ENCODE measurements at regions not wholly inside any gene's neighbourhood (a gene's known extent, or its start where the extent isn't known, plus 50 kb on each side); places are given as distances from the start of the nearest gene placed in this dataset.
"Not testable (repeated sequence)": the region's sequence is repeated elsewhere in the genome, so short reads cannot be mapped to it uniquely, and the experiment has no call there.

- Histone ChIP-seq H3K9ac (ENCODE audit: low read depth, low read length) (no peak overlapping the region), H3K4me1 (ENCODE audit: control insufficient read depth, insufficient read depth, low read length) (no peaks in the 10 kb centered on the region), H3K36me3 (ENCODE audit: control insufficient read depth, insufficient read depth, low read length) (no peaks in the 10 kb centered on the region), H3K27me3 (ENCODE audit: control insufficient read depth, insufficient read depth, low read length) (no peaks in the 10 kb centered on the region), H3K9me3 (ENCODE audit: control insufficient read depth, insufficient read depth, low read length) (no peaks in the 10 kb centered on the region), H3K4me3 (ENCODE audit: low read depth, low read length) (no peak overlapping the region), H3K27ac (ENCODE audit: low read depth, low read length) (no peak overlapping the region)
Observed at GRCh38 chr5:143525176-143525575, 121.7 kb upstream of the NR3C1 start.

- no peaks in the 10 kb centered on the region for H3K27me3 ChIP-seq (ENCODE audit: control insufficient read depth, insufficient read depth, low read length)
Observed at GRCh38 chr5:143524338-143524945, 121.0 kb upstream of the NR3C1 start.

GRCh38 chr5:143521846-143522400, 118.4 kb upstream of the NR3C1 start:
- H3K9me3 ChIP-seq (ENCODE audit: control insufficient read depth, insufficient read depth, low read length), result no peaks in the 10 kb centered on the region
- H3K27me3 ChIP-seq (ENCODE audit: control insufficient read depth, insufficient read depth, low read length), result no peaks in the 10 kb centered on the region
- H3K27ac ChIP-seq (ENCODE audit: low read depth, low read length), result no peak overlapping the region
- no peak overlapping the region for H3K4me3 ChIP-seq (ENCODE audit: low read depth, low read length)
- H3K4me1 ChIP-seq (ENCODE audit: control insufficient read depth, insufficient read depth, low read length), result no peaks in the 10 kb centered on the region
- no peak overlapping the region for H3K9ac ChIP-seq (ENCODE audit: low read depth, low read length)
- H3K36me3 ChIP-seq (ENCODE audit: control insufficient read depth, insufficient read depth, low read length), result no peaks in the 10 kb centered on the region

More at GRCh38 chr5:143524338-143524945, 121.0 kb upstream of the NR3C1 start:
- Histone ChIP-seq H3K27ac (ENCODE audit: low read depth, low read length) (no peak overlapping the region), H3K4me1 (ENCODE audit: control insufficient read depth, insufficient read depth, low read length) (no peaks in the 10 kb centered on the region), H3K4me3 (ENCODE audit: low read depth, low read length) (no peak overlapping the region), H3K9ac (ENCODE audit: low read depth, low read length) (no peak overlapping the region), H3K36me3 (ENCODE audit: control insufficient read depth, insufficient read depth, low read length) (no peaks in the 10 kb centered on the region), H3K9me3 (ENCODE audit: control insufficient read depth, insufficient read depth, low read length) (no peaks in the 10 kb centered on the region)

GRCh38 chr5:143521141-143521540, 117.7 kb upstream of the NR3C1 start:
- Histone ChIP-seq H3K36me3 (ENCODE audit: control insufficient read depth, insufficient read depth, low read length) (no peaks in the 10 kb centered on the region), H3K27ac (ENCODE audit: low read depth, low read length) (no peak overlapping the region), H3K9me3 (ENCODE audit: control insufficient read depth, insufficient read depth, low read length) (no peaks in the 10 kb centered on the region), H3K4me1 (ENCODE audit: control insufficient read depth, insufficient read depth, low read length) (no peaks in the 10 kb centered on the region), H3K27me3 (ENCODE audit: control insufficient read depth, insufficient read depth, low read length) (no peaks in the 10 kb centered on the region), H3K9ac (ENCODE audit: low read depth, low read length) (no peak overlapping the region), H3K4me3 (ENCODE audit: low read depth, low read length) (no peak overlapping the region)

GRCh38 chr5:143519215-143519614, 115.7 kb upstream of the NR3C1 start:
- not testable (repeated sequence) for H3K9me3 ChIP-seq (ENCODE audit: control insufficient read depth, insufficient read depth, low read length)

GRCh38 chr5:143517824-143518223, 114.3 kb upstream of the NR3C1 start:
- not testable (repeated sequence) for H3K27ac ChIP-seq (ENCODE audit: low read depth, low read length); H3K9me3 ChIP-seq (ENCODE audit: control insufficient read depth, insufficient read depth, low read length); H3K27me3 ChIP-seq (ENCODE audit: control insufficient read depth, insufficient read depth, low read length); H3K4me3 ChIP-seq (ENCODE audit: low read depth, low read length); H3K9ac ChIP-seq (ENCODE audit: low read depth, low read length); H3K36me3 ChIP-seq (ENCODE audit: control insufficient read depth, insufficient read depth, low read length); H3K4me1 ChIP-seq (ENCODE audit: control insufficient read depth, insufficient read depth, low read length)

More at GRCh38 chr5:143519215-143519614, 115.7 kb upstream of the NR3C1 start:
- H3K27me3 ChIP-seq (ENCODE audit: control insufficient read depth, insufficient read depth, low read length); H3K9ac ChIP-seq (ENCODE audit: low read depth, low read length); H3K36me3 ChIP-seq (ENCODE audit: control insufficient read depth, insufficient read depth, low read length); H3K4me3 ChIP-seq (ENCODE audit: low read depth, low read length); H3K27ac ChIP-seq (ENCODE audit: low read depth, low read length); H3K4me1 ChIP-seq (ENCODE audit: control insufficient read depth, insufficient read depth, low read length): not testable (repeated sequence)

- Histone ChIP-seq H3K4me3 (ENCODE audit: low read depth, low read length) (no peak overlapping the region), H3K27me3 (ENCODE audit: control insufficient read depth, insufficient read depth, low read length) (no peaks in the 10 kb centered on the region), H3K27ac (ENCODE audit: low read depth, low read length) (no peak overlapping the region), H3K9ac (ENCODE audit: low read depth, low read length) (no peak overlapping the region), H3K36me3 (ENCODE audit: control insufficient read depth, insufficient read depth, low read length) (no peaks in the 10 kb centered on the region), H3K4me1 (ENCODE audit: control insufficient read depth, insufficient read depth, low read length) (no peaks in the 10 kb centered on the region), H3K9me3 (ENCODE audit: control insufficient read depth, insufficient read depth, low read length) (no peaks in the 10 kb centered on the region)
Observed at GRCh38 chr5:143516249-143516648, 112.8 kb upstream of the NR3C1 start.

- Histone ChIP-seq H3K4me1 (ENCODE audit: control insufficient read depth, insufficient read depth, low read length) (no peaks in the 10 kb centered on the region), H3K27ac (ENCODE audit: low read depth, low read length) (no peak overlapping the region), H3K4me3 (ENCODE audit: low read depth, low read length) (no peak overlapping the region), H3K36me3 (ENCODE audit: control insufficient read depth, insufficient read depth, low read length) (no peaks in the 10 kb centered on the region), H3K9ac (ENCODE audit: low read depth, low read length) (no peak overlapping the region), H3K9me3 (ENCODE audit: control insufficient read depth, insufficient read depth, low read length) (no peaks in the 10 kb centered on the region), H3K27me3 (ENCODE audit: control insufficient read depth, insufficient read depth, low read length) (no peaks in the 10 kb centered on the region)
Observed at GRCh38 chr5:143515829-143516228, 112.3 kb upstream of the NR3C1 start.

GRCh38 chr5:143514616-143515335, 111.3 kb upstream of the NR3C1 start:
- Histone ChIP-seq H3K4me1 (ENCODE audit: control insufficient read depth, insufficient read depth, low read length) (no peaks in the 10 kb centered on the region), H3K27ac (ENCODE audit: low read depth, low read length) (no peak overlapping the region), H3K9ac (ENCODE audit: low read depth, low read length) (no peak overlapping the region), H3K27me3 (ENCODE audit: control insufficient read depth, insufficient read depth, low read length) (no peaks in the 10 kb centered on the region), H3K36me3 (ENCODE audit: control insufficient read depth, insufficient read depth, low read length) (no peaks in the 10 kb centered on the region), H3K4me3 (ENCODE audit: low read depth, low read length) (no peak overlapping the region), H3K9me3 (ENCODE audit: control insufficient read depth, insufficient read depth, low read length) (no peaks in the 10 kb centered on the region)

GRCh38 chr5:143513720-143514119, 110.2 kb upstream of the NR3C1 start:
- Histone ChIP-seq H3K4me1 (ENCODE audit: control insufficient read depth, insufficient read depth, low read length) (no peaks in the 10 kb centered on the region), H3K36me3 (ENCODE audit: control insufficient read depth, insufficient read depth, low read length) (no peaks in the 10 kb centered on the region), H3K9me3 (ENCODE audit: control insufficient read depth, insufficient read depth, low read length) (no peaks in the 10 kb centered on the region), H3K4me3 (ENCODE audit: low read depth, low read length) (no peak overlapping the region), H3K27me3 (ENCODE audit: control insufficient read depth, insufficient read depth, low read length) (no peaks in the 10 kb centered on the region), H3K27ac (ENCODE audit: low read depth, low read length) (no peak overlapping the region), H3K9ac (ENCODE audit: low read depth, low read length) (no peak overlapping the region)

GRCh38 chr5:143511736-143512135, 108.2 kb upstream of the NR3C1 start:
- H3K4me1 ChIP-seq (ENCODE audit: control insufficient read depth, insufficient read depth, low read length), result no peaks in the 10 kb centered on the region

More at GRCh38 chr5:143511736-143512135, 108.2 kb upstream of the NR3C1 start:
- no peak overlapping the region for H3K9ac ChIP-seq (ENCODE audit: low read depth, low read length)
- H3K9me3 ChIP-seq (ENCODE audit: control insufficient read depth, insufficient read depth, low read length), result no peaks in the 10 kb centered on the region
- no peaks in the 10 kb centered on the region for H3K27me3 ChIP-seq (ENCODE audit: control insufficient read depth, insufficient read depth, low read length)
- no peak overlapping the region for H3K4me3 ChIP-seq (ENCODE audit: low read depth, low read length)
- no peak overlapping the region for H3K27ac ChIP-seq (ENCODE audit: low read depth, low read length)
- no peaks in the 10 kb centered on the region for H3K36me3 ChIP-seq (ENCODE audit: control insufficient read depth, insufficient read depth, low read length)

All from HUES48 (cell line).